Spleen (tissue), 11 donors: ENCODE measurements at regions not wholly inside any gene's neighbourhood (a gene's known extent, or its start where the extent isn't known, plus 50 kb on each side); places are given as distances from the start of the nearest gene placed in this dataset.
A peak's percentile ranks its signal among the peaks of the same experiment; 100 is the strongest.

Experiments
- DNase-seq: peaks from one replicate; pipeline ENCODE4 v3.0.0-alpha.2; 2020
- H3K27ac ChIP-seq, 8 donors: fragments of 200-600 bp; sonication (generic) in 7 of 8; 1 replicate in 4 of 8; 2 replicates in 4 of 8; pipeline versions ENCODE4 v1.5.0 to v1.8.0; 2016 to 2021; ENCODE audit warnings: inconsistent platforms in 4 of 8, mild to moderate bottlenecking in 4 of 8, moderate library complexity in 1 of 8
- H3K27me3 ChIP-seq, 7 donors: fragments of 200-600 bp; sonication (generic) in 6 of 7; replicated peaks in 1 of 7; 1 replicate in 4 of 7; 2 replicates in 3 of 7; pipeline versions ENCODE4 v1.5.0 to v1.8.0; 2016 to 2021; ENCODE audit warnings: inconsistent platforms in 3 of 7, mild to moderate bottlenecking in 1 of 7
- H3K36me3 ChIP-seq, 6 donors: fragments of 200-600 bp; sonication (generic) in 5 of 6; 1 replicate in 4 of 6; 2 replicates in 2 of 6; pipeline versions ENCODE4 v1.5.0 to v1.8.0; 2016 to 2021; ENCODE audit warnings: inconsistent platforms in 2 of 6
- H3K4me1 ChIP-seq, 6 donors: fragments of 200-600 bp; sonication (generic) in 5 of 6; 1 replicate in 3 of 6; 2 replicates in 3 of 6; pipeline versions ENCODE4 v1.5.0 to v1.8.0; 2016 to 2021; ENCODE audit warnings: inconsistent platforms in 3 of 6
- H3K4me3 ChIP-seq, 8 donors: fragments of 200-600 bp; sonication (generic) in 7 of 8; 1 replicate in 4 of 8; 2 replicates in 4 of 8; pipeline versions ENCODE4 v1.5.0 to v1.8.0; 2016 to 2021; ENCODE audit warnings: inconsistent platforms in 4 of 8, mild to moderate bottlenecking in 4 of 8, moderate library complexity in 2 of 8
- H3K9me3 ChIP-seq, 8 donors: fragments of 200-600 bp; sonication (generic) in 7 of 8; 1 replicate in 4 of 8; 2 replicates in 4 of 8; pipeline versions ENCODE4 v1.5.0 to v1.8.0; 2016 to 2021; ENCODE audit warnings: inconsistent platforms in 4 of 8
- POLR2A ChIP-seq, 3 donors: fragments of 450-650 bp; IDR thresholded peaks; one replicate each; pipeline ENCODE4 v1.5.1; 2017; ENCODE audit warnings: antibody characterized with exemption in 3 of 3, mild to moderate bottlenecking in 1 of 3
- POLR2AphosphoS5 ChIP-seq, 3 donors: sonication (generic); formaldehyde crosslinking; IDR thresholded peaks; one replicate each; pipeline ENCODE4 v1.5.1; 2017; ENCODE audit warnings: antibody characterized with exemption in 3 of 3
- WGBS, 5 donors: extraction: QIAGEN DNeasy Blood & Tissue Kit in 3 of 5; methylation state at CpG; one replicate each; pipeline versions ENCODE4 v1.1.5 to v1.1.7; 2013 to 2018; 5-methylcytosine and 5-hydroxymethylcytosine counted together
- intact Hi-C: fragments of 100-400 bp; cut with DNase I; formaldehyde crosslinking; loops from one replicate; pipeline ENCODE4 v1.15.0; 2023; ENCODE audit warnings: low total_unique reads
- TF ChIP-seq, protein P1 (sequence below), 11 experiments: fragments of 200-600 bp in 7 of 11; fragments of 450-650 bp in 4 of 11; sonication (generic) in 4 of 11; IDR thresholded peaks in 8 of 11; conservative IDR thresholded peaks in 3 of 11; 1 replicate in 7 of 11; 2 replicates in 4 of 11; pipeline versions ENCODE4 v1.4.0 to v1.8.0; 2016 to 2021; ENCODE audit warnings: antibody characterized with exemption in 11 of 11, inconsistent platforms in 4 of 11, mild to moderate bottlenecking in 1 of 11
- donor health status: healthy with polysubstance abuse.
- donor health status: DM: no; HTN: no; CAD: no; lungs with moderate emphysema.
- donor health status: DM: no; HTN: no; CAD: no.
- donor health status: Bipolar disorder and iron deficiency.
- donor health status: healthy.
- donor health status: DM: no; HTN: no; CAD: no.
- donor health status: DM: yes; HTN: yes; CAD: no.

GRCh38 chr21:14874379-14874778 is 190.4 kb downstream of the NRIP1 start:
- intact Hi-C loops, result no loop called here
- no peak overlapping the region for H3K4me3 ChIP-seq
- H3K27ac ChIP-seq, result no peak overlapping the region
- H3K4me1 ChIP-seq, result peaks cover 22 to 57% (median 46%) of the 10 kb centered on the region in 6 donors
- no peaks in the 10 kb centered on the region for H3K36me3 ChIP-seq
- no peak for DNase-seq
- TF ChIP-seq POLR2A (IDR thresholded peaks at IDR 0.05) (no peak), POLR2AphosphoS5 (IDR thresholded peaks at IDR 0.05) (no peak)
- TF ChIP-seq, protein P1, sequence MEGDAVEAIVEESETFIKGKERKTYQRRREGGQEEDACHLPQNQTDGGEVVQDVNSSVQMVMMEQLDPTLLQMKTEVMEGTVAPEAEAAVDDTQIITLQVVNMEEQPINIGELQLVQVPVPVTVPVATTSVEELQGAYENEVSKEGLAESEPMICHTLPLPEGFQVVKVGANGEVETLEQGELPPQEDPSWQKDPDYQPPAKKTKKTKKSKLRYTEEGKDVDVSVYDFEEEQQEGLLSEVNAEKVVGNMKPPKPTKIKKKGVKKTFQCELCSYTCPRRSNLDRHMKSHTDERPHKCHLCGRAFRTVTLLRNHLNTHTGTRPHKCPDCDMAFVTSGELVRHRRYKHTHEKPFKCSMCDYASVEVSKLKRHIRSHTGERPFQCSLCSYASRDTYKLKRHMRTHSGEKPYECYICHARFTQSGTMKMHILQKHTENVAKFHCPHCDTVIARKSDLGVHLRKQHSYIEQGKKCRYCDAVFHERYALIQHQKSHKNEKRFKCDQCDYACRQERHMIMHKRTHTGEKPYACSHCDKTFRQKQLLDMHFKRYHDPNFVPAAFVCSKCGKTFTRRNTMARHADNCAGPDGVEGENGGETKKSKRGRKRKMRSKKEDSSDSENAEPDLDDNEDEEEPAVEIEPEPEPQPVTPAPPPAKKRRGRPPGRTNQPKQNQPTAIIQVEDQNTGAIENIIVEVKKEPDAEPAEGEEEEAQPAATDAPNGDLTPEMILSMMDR (IDR thresholded peaks at IDR 0.05 in 8 of 11, conservative IDR thresholded peaks at IDR 0.05 in 3 of 11), result no peak
- H3K9me3 ChIP-seq, result no peaks in the 10 kb centered on the region
- H3K27me3 ChIP-seq, result no peaks in the 10 kb centered on the region

GRCh38 chr21:14871861-14872260 is 192.9 kb downstream of the NRIP1 start:
- no peaks in the 10 kb centered on the region for H3K36me3 ChIP-seq
- no peak for DNase-seq
- H3K27ac ChIP-seq, result no peak overlapping the region
- intact Hi-C loops, result no loop called here
- WGBS, 5 donors, result 95 to 97% (median 95%) methylated on average over 4 of the region's 4 CpGs
- no peaks in the 10 kb centered on the region for H3K27me3 ChIP-seq
- TF ChIP-seq, protein P1 (IDR thresholded peaks at IDR 0.05 in 8 of 11, conservative IDR thresholded peaks at IDR 0.05 in 3 of 11), result no peak
- TF ChIP-seq POLR2AphosphoS5 (IDR thresholded peaks at IDR 0.05) (no peak), POLR2A (IDR thresholded peaks at IDR 0.05) (no peak)
- H3K4me3 ChIP-seq, result no peak overlapping the region
- H3K4me1 ChIP-seq, result peaks cover 8 to 56% (median 39%) of the 10 kb centered on the region in 6 donors
- H3K9me3 ChIP-seq, result no peaks in the 10 kb centered on the region

- no peaks in the 10 kb centered on the region for H3K9me3 ChIP-seq
- no peaks in the 10 kb centered on the region for H3K36me3 ChIP-seq
- intact Hi-C loops, result no loop called here
- H3K4me3 ChIP-seq, result no peak overlapping the region
- 68 to 80% (median 75%) methylated on average over 2 of the region's 2 CpGs for WGBS, 5 donors
- H3K27me3 ChIP-seq, result no peaks in the 10 kb centered on the region
- DNase-seq, result no peak
- peaks cover 8 to 56% (median 43%) of the 10 kb centered on the region in 6 donors for H3K4me1 ChIP-seq
- TF ChIP-seq POLR2AphosphoS5 (IDR thresholded peaks at IDR 0.05) (no peak), POLR2A (IDR thresholded peaks at IDR 0.05) (no peak)
- TF ChIP-seq, protein P1 (IDR thresholded peaks at IDR 0.05 in 8 of 11, conservative IDR thresholded peaks at IDR 0.05 in 3 of 11), result no peak
- peak overlapping the region in 2 of 8 donors; percentile 21 to 48 for H3K27ac ChIP-seq
Measured at GRCh38 chr21:14870853-14871149, 194.0 kb downstream of the NRIP1 start.

DNA sequence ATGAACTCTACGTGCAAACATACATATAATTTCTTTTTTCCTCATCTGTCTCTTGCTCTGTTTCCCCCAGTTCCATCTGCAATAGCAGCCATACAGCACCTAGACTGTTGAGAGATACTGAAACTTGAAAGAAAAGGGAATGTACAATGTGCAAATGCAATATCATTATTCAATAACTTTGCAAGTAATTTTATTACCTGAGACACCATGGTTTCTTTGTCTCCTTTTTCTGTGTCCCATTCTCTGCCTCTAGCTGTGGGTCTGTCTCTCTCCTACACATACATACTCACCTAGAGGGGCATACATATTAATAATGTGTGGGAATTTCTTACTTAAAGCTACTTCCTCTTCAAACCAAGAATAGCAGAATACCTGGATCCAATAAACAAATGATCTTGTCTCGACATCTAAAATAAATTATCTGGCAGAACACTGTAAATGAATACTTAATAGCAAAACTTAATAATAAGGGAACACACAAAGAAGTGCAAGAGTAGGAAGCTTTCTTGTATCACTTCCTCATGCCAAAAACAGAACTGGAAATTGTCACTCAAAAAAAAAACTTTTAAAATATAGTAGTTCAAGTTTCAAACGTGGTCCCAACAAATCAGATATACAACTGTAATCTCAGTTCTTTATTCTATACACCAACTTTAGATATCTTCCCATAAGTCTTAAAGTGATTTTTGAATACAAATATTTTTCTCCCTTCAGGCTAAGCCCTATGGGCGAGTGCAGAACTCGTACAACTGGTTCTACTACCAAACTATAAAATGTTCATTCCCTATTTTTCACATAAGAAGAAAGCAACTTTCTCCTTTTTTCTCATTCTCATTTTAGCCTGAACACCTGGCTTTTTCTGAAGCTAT is 194.6 kb downstream of the NRIP1 start:
- DNase-seq, result no peak
- Histone ChIP-seq H3K36me3 (no peaks in the 10 kb centered on the region), H3K4me3 (no peak overlapping the region), H3K9me3 (no peaks in the 10 kb centered on the region), H3K27ac (peak overlapping the region in 3 of 8 donors; percentile 0 to 48 (median 21)), H3K27me3 (no peaks in the 10 kb centered on the region), H3K4me1 (peaks cover 8 to 56% (median 41%) of the 10 kb centered on the region in 6 donors)
- TF ChIP-seq POLR2AphosphoS5 (IDR thresholded peaks at IDR 0.05) (no peak), POLR2A (IDR thresholded peaks at IDR 0.05) (no peak)
- TF ChIP-seq, protein P1 (IDR thresholded peaks at IDR 0.05 in 8 of 11, conservative IDR thresholded peaks at IDR 0.05 in 3 of 11), result no peak
- intact Hi-C loops, result no loop called here
- WGBS, 5 donors, result 41 to 56% (median 56%) methylated on average over 5 of the region's 5 CpGs
